ENCODE measurements at regions not wholly inside any gene's neighbourhood (a gene's known extent, or its start where the extent isn't known, plus 50 kb on each side); places are given as distances from the start of the nearest gene placed in this dataset.

GRCh38 chr22:48320683-48321451 lies 1506.8 kb downstream of the BRD1 start:
- no peak overlapping the region for H3K4me2 ChIP-seq (ENCODE audit: low read depth, low read length)
- 20% methylated on average over 1 of the region's 18 CpGs; no CpG with 5 or more reads in 1 of the 2 experiments for WGBS, 2 experiments (ENCODE audit: extremely low coverage in 2 of 2, insufficient read length in 1 of 2)
- H2AK5ac ChIP-seq (ENCODE audit: low read depth, low read length) = no peak overlapping the region
- H3K79me1 ChIP-seq (ENCODE audit: low read depth in 1 of 2, low read length in 2 of 2) = no peaks in the 10 kb centered on the region
- DNase-seq (no peak), ATAC-seq (ENCODE audit: low read depth) (no peak)
- no peak overlapping the region for H2AFZ ChIP-seq (replicated peaks; ENCODE audit: low read length, poor library complexity)
- no peak overlapping the region for H4K5ac ChIP-seq (ENCODE audit: low read depth, low read length)
- H2BK20ac ChIP-seq (ENCODE audit: low read depth, low read length) = no peak overlapping the region
- no peak overlapping the region for H3K56ac ChIP-seq (ENCODE audit: extremely low read depth, insufficient read depth, low read length)
- H3K27me3 ChIP-seq (ENCODE audit: control insufficient read depth, insufficient read depth, low read length) = no peaks in the 10 kb centered on the region
- no peak overlapping the region for H3K4me3 ChIP-seq (ENCODE audit: insufficient read depth, low read depth, low read length)
- no peaks in the 10 kb centered on the region for H3K9me1 ChIP-seq (ENCODE audit: insufficient read depth, low read length)
- H3K14ac ChIP-seq (replicated peaks; ENCODE audit: low read depth, low read length) = no peak overlapping the region
- H4K91ac ChIP-seq (ENCODE audit: insufficient read depth, low read depth, low read length) = no peak overlapping the region
- no peak overlapping the region for H2AK9ac ChIP-seq (replicated peaks; ENCODE audit: low read depth, low read length, poor library complexity)
- peaks cover 43% of the 10 kb centered on the region for H3K9me3 ChIP-seq (ENCODE audit: control insufficient read depth, insufficient read depth, low read length)
- H2BK120ac ChIP-seq (ENCODE audit: low read depth, low read length) = no peak overlapping the region
- dilution Hi-C loops (cut with HindIII; ENCODE audit: low sequenced_read_pairs, unreplicated experiment) (no loop called here), in situ Hi-C loops (cut with MboI; ENCODE audit: low sequenced_read_pairs) (no loop called here), intact Hi-C loops (cut with micrococcal nuclease) (no loop called here)
- no peaks in the 10 kb centered on the region for H3K36me3 ChIP-seq (ENCODE audit: control insufficient read depth, insufficient read depth, low read length)
- no TSS peak for BruUV-seq (replicated peaks)
- H4K20me1 ChIP-seq (ENCODE audit: insufficient read depth, low read length) = no peaks in the 10 kb centered on the region
- H3K4me1 ChIP-seq (ENCODE audit: control insufficient read depth, insufficient read depth, low read length) = no peaks in the 10 kb centered on the region
- H2BK5ac ChIP-seq (ENCODE audit: low read depth, low read length, poor library complexity, severe bottlenecking) = no peak overlapping the region
- H3K9ac ChIP-seq (ENCODE audit: low read depth, low read length) = no peak overlapping the region
- no peak overlapping the region for H3K23ac ChIP-seq (ENCODE audit: low read depth, low read length)
- H4K8ac ChIP-seq (ENCODE audit: low read depth in 2 of 2, low read length in 2 of 2) = no peak overlapping the region
- H3K18ac ChIP-seq (ENCODE audit: low read depth, low read length) = no peak overlapping the region
- no peak overlapping the region for H3K4ac ChIP-seq (ENCODE audit: low read depth, low read length)
- TF ChIP-seq USF2 (IDR thresholded peaks at IDR 0.05; ENCODE audit: low read depth, low read length) = no peak
- H3K27ac ChIP-seq (ENCODE audit: insufficient read depth, low read length) = no peak overlapping the region
- CTCF ChIA-PET = no interaction called here
- H2BK15ac ChIP-seq (ENCODE audit: low read depth, low read length) = no peak overlapping the region
- POLR2A ChIA-PET (ENCODE audit: unreplicated experiment) = no interaction called here

All from IMR-90 (cell line).